ENCODE measurements at regions not wholly inside any gene's neighbourhood (a gene's known extent, or its start where the extent isn't known, plus 50 kb on each side); places are given as distances from the start of the nearest gene placed in this dataset.
"Not testable (repeated sequence)": the region's sequence is repeated elsewhere in the genome, so short reads cannot be mapped to it uniquely, and the experiment has no call there.

DNA sequence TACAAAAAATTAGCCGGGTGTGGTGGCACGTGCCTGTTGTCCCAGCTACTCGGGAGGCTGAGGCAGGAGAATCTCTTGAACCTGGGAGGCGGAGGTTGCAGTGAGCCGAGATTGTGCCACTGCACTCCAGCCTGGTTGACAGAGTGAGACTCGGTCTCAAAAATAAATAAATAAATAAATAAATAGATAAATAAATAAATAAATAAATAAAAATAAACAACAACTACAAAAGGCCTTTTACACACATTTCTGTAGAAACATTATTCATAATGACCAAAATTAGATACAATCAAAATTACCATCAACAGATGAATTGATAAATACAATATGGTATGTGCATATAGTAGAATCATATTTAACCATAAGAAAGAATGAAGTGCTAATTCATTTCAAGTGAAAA, 96.7 kb downstream of the LPAR4 start:
- TF ChIP-seq, protein P1, sequence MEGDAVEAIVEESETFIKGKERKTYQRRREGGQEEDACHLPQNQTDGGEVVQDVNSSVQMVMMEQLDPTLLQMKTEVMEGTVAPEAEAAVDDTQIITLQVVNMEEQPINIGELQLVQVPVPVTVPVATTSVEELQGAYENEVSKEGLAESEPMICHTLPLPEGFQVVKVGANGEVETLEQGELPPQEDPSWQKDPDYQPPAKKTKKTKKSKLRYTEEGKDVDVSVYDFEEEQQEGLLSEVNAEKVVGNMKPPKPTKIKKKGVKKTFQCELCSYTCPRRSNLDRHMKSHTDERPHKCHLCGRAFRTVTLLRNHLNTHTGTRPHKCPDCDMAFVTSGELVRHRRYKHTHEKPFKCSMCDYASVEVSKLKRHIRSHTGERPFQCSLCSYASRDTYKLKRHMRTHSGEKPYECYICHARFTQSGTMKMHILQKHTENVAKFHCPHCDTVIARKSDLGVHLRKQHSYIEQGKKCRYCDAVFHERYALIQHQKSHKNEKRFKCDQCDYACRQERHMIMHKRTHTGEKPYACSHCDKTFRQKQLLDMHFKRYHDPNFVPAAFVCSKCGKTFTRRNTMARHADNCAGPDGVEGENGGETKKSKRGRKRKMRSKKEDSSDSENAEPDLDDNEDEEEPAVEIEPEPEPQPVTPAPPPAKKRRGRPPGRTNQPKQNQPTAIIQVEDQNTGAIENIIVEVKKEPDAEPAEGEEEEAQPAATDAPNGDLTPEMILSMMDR (IDR thresholded peaks at IDR 0.05): not testable (repeated sequence)
- not testable (repeated sequence) for TF ChIP-seq POLR2A (IDR thresholded peaks at IDR 0.05)

All from heart left ventricle (tissue), 13 donors.